HG03469 (cell line): ENCODE measurements at regions not wholly inside any gene's neighbourhood (a gene's known extent, or its start where the extent isn't known, plus 50 kb on each side); places are given as distances from the start of the nearest gene placed in this dataset.

Source experiments
- ATAC-seq: cut with Tn5 transposase; IDR thresholded peaks from one replicate; pipeline ENCODE4 v1.9.1; 2021; ENCODE audit warnings: mild to moderate bottlenecking, moderate library complexity, moderate number of reproducible peaks; ENCODE audit not compliant: unreplicated experiment

DNA sequence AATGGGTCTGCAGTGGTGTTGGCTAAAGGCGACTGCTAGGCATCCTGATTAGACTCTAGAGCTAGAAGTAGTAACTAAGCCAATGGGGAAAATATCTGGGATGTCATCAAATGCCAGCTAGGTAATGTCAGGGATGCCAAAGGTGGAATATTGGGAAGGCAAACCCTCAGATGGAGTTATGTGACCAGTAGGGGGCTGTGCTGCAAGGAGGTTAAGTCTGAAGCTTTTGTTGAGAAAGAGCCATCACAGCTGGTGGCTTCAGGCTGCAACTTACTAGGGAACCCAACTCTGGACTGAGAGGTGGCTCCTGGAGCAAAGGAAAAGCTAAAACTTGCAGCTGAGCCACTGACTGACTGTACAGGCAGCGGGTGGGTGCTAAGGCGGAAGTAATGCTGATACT, 576.9 kb upstream of the GHITM start:
- no peak for ATAC-seq

DNA sequence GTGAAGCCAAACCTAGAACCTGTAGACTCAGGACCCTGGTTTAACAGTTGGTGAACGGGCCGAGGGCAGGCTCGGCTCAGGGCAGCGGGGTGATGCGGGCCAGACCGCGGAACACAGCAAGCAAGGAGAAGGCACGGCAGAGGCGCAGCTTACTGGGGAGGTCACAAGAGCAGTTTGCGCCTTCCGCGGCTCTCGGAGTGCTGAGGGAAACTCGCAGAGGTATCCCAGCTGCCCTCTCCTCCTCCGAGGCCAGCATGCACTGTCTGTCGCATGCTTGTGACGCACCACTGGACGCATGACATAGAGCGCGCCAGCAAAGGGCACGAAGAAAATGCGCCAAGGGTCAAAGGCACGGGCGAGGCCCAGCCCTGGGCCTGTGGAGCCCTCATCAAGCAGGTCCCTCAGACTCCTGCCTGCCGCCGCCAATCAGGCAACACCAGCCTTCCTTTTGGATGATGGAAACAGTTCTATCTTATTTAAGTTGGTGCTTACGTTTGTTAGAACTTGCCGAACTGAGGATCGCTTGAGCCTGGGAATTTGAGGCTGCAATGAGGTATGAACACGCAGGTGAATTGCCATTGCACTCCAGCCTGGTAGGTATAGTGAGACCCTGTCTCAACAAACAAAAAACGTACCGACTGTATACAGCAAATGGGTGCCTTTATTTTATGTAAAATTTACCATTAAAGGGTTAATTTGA, 574.3 kb upstream of the GHITM start:
- ATAC-seq, result no peak

DNA sequence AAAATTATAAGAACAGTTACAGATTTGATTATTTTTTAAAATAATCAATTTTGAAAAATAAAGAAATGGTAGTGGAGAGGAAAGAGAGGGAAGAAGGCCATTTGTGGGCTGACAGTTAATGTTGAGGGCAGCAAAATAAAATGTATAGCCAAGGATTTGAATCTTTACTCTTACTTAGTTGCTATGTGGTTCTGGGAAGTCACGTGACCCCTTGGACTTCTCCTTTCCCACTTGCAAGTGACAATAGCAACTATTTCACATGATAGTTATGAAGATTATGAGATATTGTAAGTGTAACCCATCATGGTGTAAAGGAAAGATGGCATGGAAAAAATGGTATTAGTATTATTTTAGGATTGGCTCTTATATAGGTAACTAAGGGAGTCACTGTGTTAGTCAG, 567.3 kb upstream of the GHITM start:
- ATAC-seq, result no peak

DNA sequence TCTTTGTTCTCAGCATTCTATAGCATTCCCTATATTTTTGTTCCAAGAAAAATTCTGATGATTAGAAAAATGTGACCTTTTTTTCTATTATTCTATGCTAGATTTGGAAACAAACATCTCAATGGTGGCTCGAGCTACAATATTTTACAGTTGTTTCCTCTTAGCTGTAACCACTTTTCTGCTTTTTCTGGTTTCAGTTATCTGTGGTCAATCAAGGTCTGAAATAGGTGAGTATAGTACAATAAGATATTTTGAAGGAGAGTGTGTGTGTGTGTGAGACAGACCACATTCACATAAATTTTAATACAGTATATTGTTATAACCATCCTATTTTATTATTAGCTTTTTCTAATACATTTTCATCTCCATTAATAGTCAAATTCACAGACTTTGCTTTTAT, 564.5 kb upstream of the GHITM start:
- ATAC-seq, result no peak

DNA sequence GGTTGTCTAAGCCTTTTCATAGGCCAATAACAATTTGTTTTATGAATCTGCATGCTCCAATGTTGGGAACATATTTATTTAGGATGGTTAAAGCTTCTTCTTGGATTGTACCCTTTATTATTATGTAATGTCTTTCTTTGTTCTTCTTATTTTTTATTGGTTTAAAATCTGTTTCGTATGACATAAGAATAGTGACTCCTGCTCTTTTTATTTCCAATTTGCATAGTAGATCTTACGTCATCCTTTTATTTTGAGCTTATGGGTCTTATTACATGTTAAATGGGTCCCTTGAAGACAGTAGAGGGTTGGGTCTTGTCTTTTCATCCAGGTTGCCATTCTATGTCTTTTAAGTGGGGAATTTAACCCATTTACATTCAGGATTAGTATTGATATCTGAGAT, 561.9 kb upstream of the GHITM start:
- ATAC-seq, result no peak

DNA sequence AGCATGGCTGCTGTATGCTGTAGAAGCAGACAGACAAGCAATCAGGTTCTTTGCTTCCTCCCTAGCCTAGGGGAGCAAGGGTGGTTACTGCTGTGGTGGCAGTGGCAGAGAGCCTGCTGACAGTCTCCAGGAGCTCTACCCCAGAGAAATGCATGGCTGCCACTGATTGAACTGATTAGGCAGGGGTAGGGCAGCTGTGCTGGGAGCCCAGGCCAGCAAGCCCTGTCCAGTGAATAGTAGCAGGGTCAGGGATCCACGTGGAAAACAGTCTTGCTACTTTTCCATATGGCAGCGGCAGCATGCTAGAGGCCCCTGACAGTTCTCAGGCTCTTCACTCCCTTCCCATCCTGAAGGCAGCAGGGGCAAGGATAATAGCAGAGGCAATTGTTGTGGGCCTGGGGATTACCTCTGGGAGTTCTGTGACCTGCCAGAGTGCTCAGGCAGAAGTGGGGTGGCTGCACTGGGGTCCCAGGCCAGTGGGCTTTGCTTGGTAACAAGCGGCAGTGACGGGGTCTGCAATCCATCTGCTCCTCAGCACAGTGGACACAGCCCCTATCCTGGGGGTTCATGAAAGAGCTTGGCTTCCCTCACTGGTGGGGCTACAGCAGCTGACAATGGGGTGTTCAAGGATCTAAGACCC, 558.8 kb upstream of the GHITM start:
- no peak for ATAC-seq

DNA sequence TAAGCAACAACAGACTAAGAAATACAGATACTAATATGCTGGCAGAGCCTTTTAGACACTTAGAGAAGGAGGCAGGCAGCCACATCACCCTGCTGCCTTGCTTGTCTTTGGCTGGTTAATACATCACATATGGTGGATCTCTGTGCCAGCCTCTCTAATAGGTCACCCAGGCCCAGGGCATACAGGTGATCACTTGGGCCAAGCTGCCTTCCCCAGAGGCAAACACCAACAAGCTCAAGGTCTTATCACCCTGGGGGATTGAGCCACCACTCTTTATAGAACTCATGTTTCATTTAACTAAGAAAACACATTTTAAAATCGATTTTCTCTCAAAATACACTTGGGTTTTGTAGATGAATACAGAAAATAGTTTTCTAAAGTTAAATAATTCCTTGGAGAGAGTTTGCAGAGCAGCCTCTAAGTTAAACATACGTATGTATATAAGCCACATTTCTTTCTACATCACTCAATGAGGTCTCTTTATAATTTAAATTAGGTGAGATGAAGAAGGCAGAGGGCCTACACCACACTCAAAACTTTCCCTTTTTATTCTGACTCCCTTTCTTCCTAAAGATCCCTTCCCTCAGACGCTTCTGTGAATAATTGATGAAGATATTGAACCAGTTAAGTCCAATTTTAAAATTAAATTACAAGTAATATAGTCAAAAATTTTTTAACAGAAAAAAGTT, 556.8 kb upstream of the GHITM start:
- no peak for ATAC-seq

DNA sequence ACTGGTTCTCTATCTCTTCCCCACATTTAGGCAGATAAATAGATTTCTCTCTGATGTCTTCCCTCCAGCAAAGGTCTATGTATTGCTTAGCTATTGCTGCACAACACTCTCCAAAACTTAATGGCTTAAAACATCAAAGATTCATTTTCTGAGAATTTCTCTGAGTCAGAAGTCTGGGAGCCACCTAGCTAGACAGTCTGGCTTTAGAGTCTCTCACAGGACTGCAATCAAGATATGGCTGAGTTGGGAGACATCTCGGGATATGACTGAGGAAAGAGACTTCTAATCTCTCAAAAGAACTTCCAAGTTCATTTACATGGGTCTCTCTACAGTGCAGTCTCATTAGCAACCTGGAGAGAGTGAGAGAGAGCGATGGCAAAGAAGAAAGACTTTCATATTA, 553.6 kb upstream of the GHITM start:
- ATAC-seq, result no peak

DNA sequence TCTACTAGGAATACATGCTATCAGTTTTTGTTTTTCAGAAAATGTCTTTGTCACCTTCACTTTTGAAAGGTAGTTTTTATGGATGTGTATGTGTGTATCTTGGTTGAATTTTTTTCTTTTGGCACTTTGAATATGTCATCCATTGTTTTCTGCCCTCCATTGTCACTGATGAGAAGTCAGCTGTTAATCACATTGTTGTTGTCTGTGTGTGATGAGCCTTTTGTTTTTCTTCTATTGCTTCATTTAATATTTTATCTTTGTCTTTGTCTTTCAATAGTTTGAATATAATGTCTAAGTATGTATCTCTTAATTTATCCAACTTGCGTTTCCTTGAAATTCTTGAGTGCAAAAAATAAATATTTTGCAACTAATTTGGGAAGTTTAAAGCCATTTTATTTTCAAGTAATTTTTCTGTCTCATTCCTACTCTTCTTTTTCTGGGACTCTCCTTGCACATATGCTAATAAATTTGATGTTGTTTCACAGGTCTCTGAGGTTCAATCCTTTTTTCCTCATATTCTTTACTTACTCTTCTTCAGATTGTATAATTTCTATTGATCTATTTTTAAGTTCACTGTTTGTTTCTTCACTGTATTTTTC, 546.9 kb upstream of the GHITM start:
- no peak for ATAC-seq

DNA sequence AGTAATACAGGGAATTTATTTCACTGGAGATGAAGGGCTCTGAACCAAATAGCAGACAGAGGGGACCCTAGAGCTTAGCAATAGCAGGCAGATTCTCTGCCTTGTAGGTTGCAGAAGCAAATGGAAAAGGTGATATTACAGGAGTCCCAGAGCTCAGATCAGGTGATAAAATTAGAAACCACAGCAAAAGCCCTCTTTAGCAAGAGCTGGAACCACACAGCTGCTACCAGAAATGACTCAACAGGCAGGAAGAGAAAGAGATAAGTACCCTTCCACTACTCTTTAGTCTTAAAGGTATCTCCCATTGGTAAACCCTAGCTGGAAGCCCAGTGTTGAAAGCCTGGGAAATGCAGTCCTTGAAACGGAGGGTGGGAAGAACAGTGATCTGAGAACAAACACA, 535.6 kb upstream of the GHITM start:
- ATAC-seq, result peak; percentile 100

DNA sequence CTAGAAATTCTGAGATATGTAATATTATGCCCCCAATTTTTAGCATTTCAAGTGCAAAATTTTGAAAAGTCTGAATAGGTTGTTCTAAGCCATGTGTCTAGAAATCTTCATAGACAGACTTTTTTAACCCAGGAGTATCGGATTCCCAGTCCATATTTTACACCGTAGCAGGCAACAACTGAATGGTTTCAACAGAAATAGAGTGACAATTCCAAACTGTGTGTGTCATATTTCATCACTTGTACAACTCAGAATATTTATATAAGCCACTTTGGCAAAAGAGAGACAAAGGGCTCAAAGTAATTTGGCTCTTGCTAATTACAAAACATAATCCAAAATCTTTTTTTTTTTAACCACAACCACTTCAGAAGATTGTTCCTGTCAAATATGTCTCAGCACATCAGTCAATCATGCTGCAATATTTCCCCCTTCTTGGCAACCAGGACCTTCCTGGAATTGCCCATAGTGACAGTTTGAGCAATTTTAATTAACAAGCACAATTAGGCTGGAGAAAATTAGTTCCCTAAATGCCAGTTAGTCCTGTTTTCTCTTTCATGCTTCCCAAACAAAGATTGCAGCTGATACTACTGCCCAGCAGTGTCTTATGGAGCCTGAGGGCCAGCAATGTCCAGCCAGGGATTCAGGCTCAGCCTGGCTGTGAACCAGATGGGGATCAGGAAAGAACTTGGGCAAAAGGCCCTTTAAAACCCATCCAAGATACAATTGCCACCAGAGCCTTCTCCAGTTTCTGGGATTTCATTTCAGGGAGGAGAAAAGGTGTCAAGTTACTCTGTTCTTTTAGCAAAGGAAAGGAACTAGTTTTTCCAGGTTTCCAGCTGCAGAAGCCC, 533.3 kb upstream of the GHITM start:
- no peak for ATAC-seq

DNA sequence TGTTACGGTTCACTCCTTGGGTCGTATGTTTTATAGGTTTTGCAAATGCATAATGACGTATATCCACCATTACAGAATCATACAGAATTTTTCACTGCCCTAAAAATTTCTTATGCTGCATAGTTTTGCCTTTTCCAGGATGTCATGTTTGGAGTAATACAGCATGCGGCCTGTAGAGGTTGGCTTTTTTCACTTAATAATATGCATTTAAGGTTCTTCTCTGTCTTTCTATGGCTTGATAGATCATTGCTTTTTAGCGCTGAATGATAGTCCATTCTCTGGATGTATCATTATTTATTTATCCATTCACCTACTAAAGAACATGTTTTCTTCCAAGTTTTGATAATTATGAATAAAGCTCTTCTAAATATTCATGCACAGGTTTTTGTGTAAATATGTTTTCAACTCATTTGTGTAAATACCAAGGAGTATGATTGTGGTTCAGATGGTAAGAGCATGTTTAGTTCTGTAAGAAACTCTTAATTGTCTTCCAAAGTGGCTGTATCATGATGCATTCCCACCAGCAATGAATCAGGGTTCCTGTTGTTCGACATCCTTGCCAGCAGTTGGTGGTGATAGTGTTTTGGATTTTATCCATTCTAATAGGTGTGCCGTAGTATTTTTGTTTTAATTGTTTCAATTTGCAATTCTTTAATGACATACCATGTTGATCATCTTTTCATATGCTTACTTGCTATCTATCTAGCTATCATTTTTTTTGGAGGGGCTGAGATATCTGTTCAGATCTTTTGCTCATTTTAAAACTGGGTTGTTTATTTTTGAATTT, 531.2 kb upstream of the GHITM start:
- no peak for ATAC-seq

DNA sequence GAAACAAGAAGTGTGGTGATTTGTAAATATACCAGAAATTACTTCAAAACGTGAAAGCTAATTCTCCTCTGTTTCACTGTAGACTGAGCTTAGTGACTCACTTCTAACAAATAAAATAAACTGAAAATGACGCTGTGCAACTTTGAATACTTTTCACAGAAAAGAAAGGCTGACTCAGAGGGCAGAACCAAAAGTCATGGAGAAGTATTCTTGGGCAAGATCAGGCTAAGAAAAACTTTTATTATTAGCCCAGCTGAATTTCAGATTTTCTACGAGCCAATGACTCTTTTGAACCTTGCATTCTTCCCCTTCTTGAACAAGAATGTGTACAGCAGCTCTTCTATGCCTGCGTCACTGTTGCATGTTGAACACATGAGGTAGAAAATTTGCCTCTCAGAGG, 527.3 kb upstream of the GHITM start:
- ATAC-seq, result no peak

DNA sequence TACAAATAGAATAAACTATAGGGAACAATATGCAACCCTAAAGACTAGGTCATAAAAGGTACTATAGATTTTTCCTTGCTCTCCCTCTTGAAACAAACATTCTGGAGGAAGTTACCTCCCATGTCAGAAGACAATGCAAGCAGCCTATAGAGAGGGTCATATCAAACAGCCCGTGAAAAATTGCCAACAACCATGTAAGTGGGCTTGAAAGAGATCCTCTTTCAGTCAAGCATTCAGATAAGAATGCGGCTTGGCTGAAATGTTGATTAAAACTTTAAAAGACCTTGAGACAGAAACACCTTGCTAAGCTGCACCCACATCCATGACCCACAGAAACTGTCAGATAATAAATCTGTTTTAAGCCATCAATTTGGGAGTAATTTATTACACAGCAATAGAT, 526.6 kb upstream of the GHITM start:
- ATAC-seq, result no peak

DNA sequence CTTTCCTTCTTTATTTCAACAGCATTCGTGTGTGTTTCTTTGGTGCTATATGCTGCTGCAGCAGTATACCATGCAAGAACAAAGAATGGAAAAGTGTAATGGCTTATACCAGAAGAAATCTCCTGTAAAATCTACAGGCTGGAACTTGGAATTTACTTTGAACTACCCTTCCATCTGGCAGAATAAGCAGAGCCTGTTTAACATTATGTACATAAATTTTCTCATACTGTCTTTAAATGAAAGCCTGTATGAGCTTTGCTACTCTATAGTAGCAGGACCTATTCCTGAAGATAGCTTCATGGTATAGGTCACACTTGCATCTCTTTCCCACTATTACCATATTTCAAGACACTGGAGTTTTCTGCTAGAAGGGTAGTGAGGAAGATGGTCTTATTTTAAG, 522.1 kb upstream of the GHITM start:
- ATAC-seq, result no peak

DNA sequence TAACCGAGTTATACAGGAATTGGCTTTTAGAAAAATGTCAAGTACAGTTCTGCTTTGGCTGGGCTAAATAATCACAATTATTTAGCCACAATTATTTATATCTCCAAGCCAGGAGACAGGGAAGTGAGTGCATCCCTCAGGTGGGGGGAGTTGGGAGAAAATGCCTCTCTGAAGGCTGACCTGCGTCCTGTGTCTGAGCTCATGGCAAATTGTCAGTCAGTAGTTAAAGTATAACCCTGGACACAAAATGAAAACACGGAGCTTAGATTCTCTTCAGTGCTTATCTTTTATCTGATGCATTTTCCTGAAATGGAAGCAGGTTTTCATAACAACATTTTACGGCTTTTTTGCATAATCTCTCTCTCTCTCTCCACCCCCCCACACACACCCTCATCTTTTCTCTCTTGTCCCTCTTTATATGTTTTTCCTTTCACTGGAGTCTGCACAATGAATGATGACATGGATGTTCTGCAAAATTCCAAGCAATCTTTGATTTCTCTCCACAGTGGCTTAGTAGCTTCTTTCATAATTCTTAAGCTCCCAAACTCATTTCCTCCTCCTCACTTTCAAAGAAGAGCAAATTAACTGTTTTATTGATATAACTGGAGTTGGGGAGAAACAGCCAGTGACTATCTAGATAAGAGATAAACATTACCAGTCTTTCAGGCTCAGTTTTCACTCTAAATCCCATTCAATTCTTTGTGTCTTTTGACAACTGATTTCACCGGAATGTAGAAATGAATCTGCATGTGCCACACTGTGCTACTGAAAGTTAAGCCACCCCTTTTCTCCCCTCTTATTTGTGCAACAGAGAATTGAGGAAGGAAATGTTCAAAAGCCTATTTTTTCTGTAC, 521.4 kb upstream of the GHITM start:
- no peak for ATAC-seq

DNA sequence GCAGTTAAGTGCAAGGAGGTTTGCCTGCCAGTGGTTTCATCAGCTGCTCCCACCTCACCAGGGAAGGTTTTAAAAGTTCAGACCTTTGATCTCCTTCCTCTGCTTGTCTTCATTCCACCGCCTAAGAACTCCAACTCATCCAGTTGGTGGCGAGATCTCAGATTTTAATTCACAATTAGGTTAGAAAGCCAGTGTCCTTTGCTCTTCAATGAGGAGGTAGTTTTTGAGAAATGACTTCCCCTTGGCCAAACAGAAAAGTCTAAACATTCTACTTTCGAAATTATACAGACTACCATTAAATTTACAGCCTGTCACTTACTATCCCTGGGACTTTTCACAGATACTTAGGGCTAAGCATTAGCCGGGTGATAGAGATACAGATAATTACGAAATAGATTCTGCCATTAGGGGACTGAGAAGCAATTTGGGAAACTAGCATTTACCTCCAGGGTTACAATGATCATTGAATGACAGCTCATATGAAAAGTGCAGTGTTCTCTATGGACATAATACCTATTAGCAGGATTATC, 513.4 kb upstream of the GHITM start:
- no peak for ATAC-seq

DNA sequence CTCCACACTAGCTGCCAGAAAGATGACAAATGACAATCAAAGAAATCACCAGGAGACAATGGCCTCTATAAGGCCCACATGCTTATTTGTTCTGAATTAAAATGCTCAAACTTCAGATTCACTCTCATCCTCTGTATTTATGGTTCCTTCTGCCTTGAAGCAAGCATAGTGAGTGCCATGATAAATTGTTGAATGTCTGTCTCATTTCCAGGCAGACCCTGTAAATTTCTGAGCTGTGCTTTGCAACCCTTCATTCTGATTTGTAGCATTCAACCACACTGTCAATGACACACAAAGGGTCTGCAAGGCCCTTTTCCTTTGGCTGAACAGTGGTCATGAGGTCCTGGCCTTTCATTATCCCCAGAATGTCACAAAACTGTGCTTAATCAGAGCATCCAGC, 506.6 kb upstream of the GHITM start:
- ATAC-seq, result no peak

DNA sequence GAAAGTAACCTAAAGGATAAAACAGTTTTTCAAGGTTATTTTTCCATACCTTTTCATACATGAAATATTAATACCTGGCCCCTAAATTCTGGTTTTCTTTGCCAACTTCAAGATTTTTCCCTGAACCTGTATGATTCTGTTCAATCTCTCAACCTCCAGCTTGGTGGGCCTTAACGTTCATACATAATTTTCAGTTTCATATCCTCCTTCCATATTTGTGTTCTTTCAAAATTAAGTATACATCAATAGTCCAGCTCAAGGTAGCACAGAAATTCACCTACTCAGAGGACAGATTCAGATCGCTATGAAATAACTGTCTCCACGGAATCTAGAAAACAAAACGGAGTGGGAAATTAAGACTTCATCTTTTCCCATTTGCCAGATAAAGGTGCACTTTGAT, 505.8 kb upstream of the GHITM start:
- peak; percentile 56 for ATAC-seq
